Right lobe of liver (tissue), 4 donors: ENCODE measurements at regions not wholly inside any gene's neighbourhood (a gene's known extent, or its start where the extent isn't known, plus 50 kb on each side); places are given as distances from the start of the nearest gene placed in this dataset.
"Not testable (repeated sequence)": the region's sequence is repeated elsewhere in the genome, so short reads cannot be mapped to it uniquely, and the experiment has no call there.

Experiments
- POLR2A ChIP-seq: fragments of 450-650 bp; IDR thresholded peaks from one replicate; pipeline ENCODE4 v1.6.1; 2017; ENCODE audit warnings: antibody characterized with exemption, mild to moderate bottlenecking
- TF ChIP-seq, protein P1 (sequence below), 4 donors: fragments of 200-600 bp in 3 of 4; fragments of 450-650 bp in 1 of 4; IDR thresholded peaks; one replicate each; pipeline versions ENCODE4 v1.5.1 to v1.8.0; 2016 to 2022; ENCODE audit warnings: antibody characterized with exemption in 4 of 4, mild to moderate bottlenecking in 2 of 4
- donor health status: DM: no; HTN: no; CAD: no.
- donor health status: DM: no; HTN: no; CAD: no.
- donor health status: DM: no; HTN: yes; CAD: no.

DNA sequence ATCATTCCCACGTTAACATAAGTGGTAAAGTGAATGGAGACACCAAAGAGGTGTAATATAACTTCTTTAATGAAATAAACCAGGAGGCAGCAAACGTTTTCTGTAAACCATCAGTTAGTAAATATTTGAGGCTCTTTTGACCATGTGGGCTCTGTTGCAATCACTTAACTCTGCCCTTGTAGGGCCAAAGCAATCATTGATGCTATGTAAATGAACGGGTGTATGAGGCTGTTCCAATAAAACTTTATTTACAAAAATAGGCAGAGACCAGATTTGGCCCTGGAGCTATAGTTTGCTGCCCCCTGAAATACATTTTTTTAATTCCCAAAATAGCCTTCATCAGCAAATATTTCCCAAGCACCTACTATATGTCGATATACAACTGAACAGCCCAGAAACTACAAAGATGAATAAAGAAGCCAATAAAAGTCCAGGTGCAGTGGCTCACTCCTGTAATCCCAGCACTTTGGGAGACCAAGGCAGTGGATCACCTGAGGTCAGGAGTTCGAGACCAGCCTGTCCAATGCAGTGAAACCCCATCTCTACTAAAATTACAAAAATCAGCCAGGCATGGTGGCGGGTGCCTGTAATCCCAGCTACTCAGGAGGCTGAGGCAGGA is 54.3 kb upstream of the NOMO2 start:
- TF ChIP-seq POLR2A = not testable (repeated sequence)
- TF ChIP-seq, protein P1, sequence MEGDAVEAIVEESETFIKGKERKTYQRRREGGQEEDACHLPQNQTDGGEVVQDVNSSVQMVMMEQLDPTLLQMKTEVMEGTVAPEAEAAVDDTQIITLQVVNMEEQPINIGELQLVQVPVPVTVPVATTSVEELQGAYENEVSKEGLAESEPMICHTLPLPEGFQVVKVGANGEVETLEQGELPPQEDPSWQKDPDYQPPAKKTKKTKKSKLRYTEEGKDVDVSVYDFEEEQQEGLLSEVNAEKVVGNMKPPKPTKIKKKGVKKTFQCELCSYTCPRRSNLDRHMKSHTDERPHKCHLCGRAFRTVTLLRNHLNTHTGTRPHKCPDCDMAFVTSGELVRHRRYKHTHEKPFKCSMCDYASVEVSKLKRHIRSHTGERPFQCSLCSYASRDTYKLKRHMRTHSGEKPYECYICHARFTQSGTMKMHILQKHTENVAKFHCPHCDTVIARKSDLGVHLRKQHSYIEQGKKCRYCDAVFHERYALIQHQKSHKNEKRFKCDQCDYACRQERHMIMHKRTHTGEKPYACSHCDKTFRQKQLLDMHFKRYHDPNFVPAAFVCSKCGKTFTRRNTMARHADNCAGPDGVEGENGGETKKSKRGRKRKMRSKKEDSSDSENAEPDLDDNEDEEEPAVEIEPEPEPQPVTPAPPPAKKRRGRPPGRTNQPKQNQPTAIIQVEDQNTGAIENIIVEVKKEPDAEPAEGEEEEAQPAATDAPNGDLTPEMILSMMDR (IDR thresholded peaks at IDR 0.05) = not testable (repeated sequence)
